ENCODE measurements at regions not wholly inside any gene's neighbourhood (a gene's known extent, or its start where the extent isn't known, plus 50 kb on each side); places are given as distances from the start of the nearest gene placed in this dataset.

DNA sequence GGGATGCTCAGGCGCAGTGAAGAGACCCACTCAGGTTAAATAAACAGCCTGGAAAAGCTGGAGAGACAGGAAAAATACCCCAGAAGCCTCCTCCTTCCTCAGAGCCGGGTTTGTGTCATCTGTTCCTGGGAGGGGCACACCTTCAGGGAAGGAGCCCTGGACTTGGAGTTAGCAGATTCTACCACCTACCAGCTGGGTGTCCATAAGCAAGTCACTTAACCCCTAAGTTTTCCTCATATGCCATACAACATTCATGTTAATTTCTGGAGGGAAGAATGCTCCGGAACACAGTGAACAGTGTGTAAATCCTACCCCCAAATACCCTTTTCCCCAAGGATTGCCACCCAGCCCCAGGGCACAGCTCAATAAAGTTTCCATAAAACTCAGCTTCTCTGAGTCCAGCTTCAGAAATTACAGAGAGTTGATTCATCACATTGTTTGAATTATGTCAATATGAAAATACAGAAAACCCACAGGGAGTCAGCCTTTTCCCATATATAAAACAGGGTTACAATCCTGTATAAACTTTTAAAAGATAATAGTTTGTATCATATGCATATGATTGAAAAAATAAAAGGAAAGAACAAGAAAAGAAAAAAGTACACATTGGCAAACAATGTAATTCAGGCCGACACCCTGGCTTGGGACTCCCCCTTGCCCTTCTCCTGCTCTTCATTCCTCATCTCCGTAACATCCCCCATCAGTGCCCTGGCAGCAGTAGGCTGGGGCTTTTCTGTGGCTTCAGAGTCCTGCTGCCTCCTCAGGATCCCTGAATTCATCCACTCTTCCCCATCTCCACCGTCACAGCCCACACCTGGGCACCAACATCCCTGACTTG, 291.8 kb upstream of the USP24 start:
- Histone ChIP-seq H3K9me3 (no peaks in the 10 kb centered on the region), H3K27ac (no peak overlapping the region), H3K4me3 (no peak overlapping the region), H3K36me3 (no peaks in the 10 kb centered on the region), H3K4me1 (peaks cover 0 to 10% of the 10 kb centered on the region in 2 donors), H3K27me3 (no peaks in the 10 kb centered on the region)
- no peak for DNase-seq (ENCODE audit: low spot score)
- TF ChIP-seq, protein P1, sequence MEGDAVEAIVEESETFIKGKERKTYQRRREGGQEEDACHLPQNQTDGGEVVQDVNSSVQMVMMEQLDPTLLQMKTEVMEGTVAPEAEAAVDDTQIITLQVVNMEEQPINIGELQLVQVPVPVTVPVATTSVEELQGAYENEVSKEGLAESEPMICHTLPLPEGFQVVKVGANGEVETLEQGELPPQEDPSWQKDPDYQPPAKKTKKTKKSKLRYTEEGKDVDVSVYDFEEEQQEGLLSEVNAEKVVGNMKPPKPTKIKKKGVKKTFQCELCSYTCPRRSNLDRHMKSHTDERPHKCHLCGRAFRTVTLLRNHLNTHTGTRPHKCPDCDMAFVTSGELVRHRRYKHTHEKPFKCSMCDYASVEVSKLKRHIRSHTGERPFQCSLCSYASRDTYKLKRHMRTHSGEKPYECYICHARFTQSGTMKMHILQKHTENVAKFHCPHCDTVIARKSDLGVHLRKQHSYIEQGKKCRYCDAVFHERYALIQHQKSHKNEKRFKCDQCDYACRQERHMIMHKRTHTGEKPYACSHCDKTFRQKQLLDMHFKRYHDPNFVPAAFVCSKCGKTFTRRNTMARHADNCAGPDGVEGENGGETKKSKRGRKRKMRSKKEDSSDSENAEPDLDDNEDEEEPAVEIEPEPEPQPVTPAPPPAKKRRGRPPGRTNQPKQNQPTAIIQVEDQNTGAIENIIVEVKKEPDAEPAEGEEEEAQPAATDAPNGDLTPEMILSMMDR (IDR thresholded peaks at IDR 0.05): no peak

DNA sequence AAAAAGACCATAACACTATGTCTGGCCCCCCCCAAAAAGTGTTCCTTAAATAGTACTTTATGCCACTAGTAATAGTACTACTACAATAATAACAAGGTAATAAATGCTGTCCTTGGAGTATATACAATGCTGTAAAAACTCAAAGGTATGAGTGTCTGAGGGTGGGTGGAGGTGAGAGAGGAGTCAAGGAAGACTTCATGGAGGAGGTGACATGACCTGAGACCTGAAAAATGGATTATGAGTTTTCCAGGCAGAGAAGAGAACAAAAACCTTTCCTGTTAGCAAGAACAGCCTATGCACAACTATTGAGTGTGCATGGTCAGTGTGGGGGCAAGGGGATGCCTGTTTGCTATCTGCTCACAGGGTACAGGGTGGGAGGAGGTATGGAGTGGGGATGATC, 290.2 kb upstream of the USP24 start:
- no peaks in the 10 kb centered on the region for H3K36me3 ChIP-seq
- no peaks in the 10 kb centered on the region for H3K27me3 ChIP-seq
- H3K27ac ChIP-seq: no peak overlapping the region
- H3K4me1 ChIP-seq: peaks cover 0 to 10% of the 10 kb centered on the region in 2 donors
- H3K9me3 ChIP-seq: no peaks in the 10 kb centered on the region
- TF ChIP-seq, protein P1 (IDR thresholded peaks at IDR 0.05): no peak
- no peak overlapping the region for H3K4me3 ChIP-seq
- DNase-seq (ENCODE audit: low spot score): no peak

DNA sequence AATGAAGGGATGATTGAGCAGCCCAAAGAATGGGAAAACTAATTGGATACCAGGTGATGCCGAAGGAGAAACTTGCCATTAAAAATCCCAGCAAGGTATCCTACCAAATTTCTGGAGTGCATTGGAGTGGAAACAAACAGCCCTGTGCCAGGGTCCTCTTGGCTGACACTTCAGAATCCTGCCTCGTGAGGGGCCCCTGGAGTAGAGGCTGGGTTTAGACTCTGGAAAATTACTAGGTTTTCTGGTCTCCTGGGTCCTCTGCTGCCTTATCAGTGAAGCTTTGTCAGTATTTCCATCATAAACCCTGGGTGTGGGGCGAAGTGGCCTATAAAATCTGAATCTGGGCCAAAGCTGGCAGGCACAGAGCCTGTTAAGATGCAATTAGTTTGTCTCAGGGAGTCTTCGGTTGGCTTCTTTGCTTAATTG, 289.2 kb upstream of the USP24 start:
- no peak for DNase-seq (ENCODE audit: low spot score)
- H3K36me3 ChIP-seq: no peaks in the 10 kb centered on the region
- peaks cover 0 to 10% of the 10 kb centered on the region in 2 donors for H3K4me1 ChIP-seq
- no peak overlapping the region for H3K27ac ChIP-seq
- TF ChIP-seq, protein P1 (IDR thresholded peaks at IDR 0.05): no peak
- H3K27me3 ChIP-seq: no peaks in the 10 kb centered on the region
- H3K9me3 ChIP-seq: no peaks in the 10 kb centered on the region
- H3K4me3 ChIP-seq: no peak overlapping the region

DNA sequence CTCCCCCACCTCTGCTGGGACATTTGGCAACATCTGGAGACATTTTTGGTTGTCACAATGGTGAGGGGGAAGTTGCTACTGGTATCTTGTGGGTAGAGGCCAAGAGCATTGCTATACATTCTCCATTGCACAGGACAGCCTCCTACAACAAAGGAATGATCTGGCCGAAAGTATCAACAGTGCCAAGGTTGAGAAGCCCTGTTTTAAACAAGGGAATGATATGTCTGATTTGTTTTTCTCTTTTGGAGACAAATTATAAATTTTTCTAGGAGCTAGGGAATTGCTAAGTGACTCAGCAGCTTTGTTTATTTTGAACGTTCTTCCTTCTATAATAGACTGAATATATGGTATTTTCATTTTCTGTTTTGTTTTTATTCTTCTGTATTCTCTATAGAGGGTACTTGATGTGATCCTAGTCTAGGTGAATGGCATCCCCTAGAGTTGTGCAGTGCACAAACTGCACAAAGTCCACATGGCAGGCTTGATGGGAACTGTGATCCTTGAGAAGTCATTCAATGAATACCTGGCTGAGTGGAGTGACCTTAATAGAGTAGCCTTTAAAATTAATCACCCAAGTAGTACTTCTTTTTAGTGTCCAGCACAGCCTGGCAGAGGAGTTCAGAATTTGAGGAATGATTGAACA, 288.6 kb upstream of the USP24 start:
- no peak overlapping the region for H3K27ac ChIP-seq
- H3K9me3 ChIP-seq: no peaks in the 10 kb centered on the region
- no peaks in the 10 kb centered on the region for H3K36me3 ChIP-seq
- no peak for DNase-seq (ENCODE audit: low spot score)
- peaks cover 0 to 10% of the 10 kb centered on the region in 2 donors for H3K4me1 ChIP-seq
- no peak overlapping the region for H3K4me3 ChIP-seq
- TF ChIP-seq, protein P1 (IDR thresholded peaks at IDR 0.05): no peak
- H3K27me3 ChIP-seq: no peaks in the 10 kb centered on the region

DNA sequence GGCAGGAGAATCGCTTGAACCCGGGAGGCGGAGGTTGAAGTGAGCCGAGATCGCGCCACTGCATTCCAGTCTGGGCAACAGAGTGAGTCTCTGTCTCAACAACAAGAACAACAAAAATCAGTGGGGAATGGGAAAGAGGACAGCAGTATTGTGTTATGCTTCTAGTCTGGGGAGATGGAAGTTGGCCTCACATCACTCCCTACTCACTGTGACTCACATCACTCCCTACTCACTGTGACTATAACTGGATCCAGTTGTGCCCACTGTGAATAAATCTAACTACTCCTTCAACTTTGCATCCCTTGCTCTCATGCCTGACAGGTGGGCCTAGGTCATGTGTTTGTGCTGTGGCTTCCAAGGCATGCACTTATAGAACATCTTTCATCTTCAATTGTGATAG, 285.4 kb upstream of the USP24 start:
- H3K4me3 ChIP-seq: no peak overlapping the region
- H3K4me1 ChIP-seq: peaks cover 0 to 10% of the 10 kb centered on the region in 2 donors
- H3K9me3 ChIP-seq: no peaks in the 10 kb centered on the region
- H3K36me3 ChIP-seq: no peaks in the 10 kb centered on the region
- no peak for DNase-seq (ENCODE audit: low spot score)
- H3K27ac ChIP-seq: no peak overlapping the region
- TF ChIP-seq, protein P1 (IDR thresholded peaks at IDR 0.05): no peak
- no peaks in the 10 kb centered on the region for H3K27me3 ChIP-seq
